ENCODE measurements at regions not wholly inside any gene's neighbourhood (a gene's known extent, or its start where the extent isn't known, plus 50 kb on each side); places are given as distances from the start of the nearest gene placed in this dataset.

DNA sequence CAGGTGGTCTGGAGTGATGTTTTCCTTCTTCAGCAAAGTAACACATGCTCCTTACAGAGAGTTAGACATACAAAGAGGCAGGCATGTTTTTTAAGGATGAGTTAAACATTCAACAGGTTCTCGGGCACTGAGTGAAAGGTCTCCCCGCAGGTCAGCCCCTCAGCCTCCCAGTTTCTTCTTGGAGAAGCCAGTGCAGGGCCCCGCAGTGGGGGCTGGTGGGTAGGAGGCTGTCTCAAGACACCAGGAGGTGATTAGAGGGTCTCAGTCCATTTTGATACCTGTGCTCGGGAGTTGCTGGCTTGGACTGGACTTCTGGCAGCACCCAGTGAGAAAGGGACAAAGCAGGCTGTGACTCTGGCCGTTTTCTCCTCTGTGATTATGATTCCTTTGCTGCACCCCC lies 78.6 kb upstream of the ZNF479 start:
- no peak overlapping the region for H3K9ac ChIP-seq (replicated peaks; ENCODE audit: extremely low read depth, insufficient read depth, low read length)
- dilution Hi-C loops (cut with MboI; ENCODE audit: extremely low pct_ligation_motif_present, low sequenced_read_pairs) (no loop called here), intact Hi-C loops (cut with micrococcal nuclease) (no loop called here)
- BruUV-seq (replicated peaks) = no TSS peak
- H3K9me3 ChIP-seq (replicated peaks; ENCODE audit: control insufficient read depth, insufficient read depth, low read length) = peaks cover 3% of the 10 kb centered on the region
- FAIRE-seq = no peak
- H3K27ac ChIP-seq (ENCODE audit: insufficient read depth, low read depth, low read length) = no peak overlapping the region
- H3K4me2 ChIP-seq (ENCODE audit: insufficient read depth, low read length) = no peak overlapping the region
- H3K4me1 ChIP-seq (ENCODE audit: control insufficient read depth, extremely low read depth, insufficient read depth, low read length) = no peaks in the 10 kb centered on the region
- H4K20me1 ChIP-seq (replicated peaks; ENCODE audit: control insufficient read depth, extremely low read depth, insufficient read depth, low read length) = no peaks in the 10 kb centered on the region
- H3K79me2 ChIP-seq (ENCODE audit: control insufficient read depth, insufficient read depth, low read length) = no peaks in the 10 kb centered on the region
- H2AFZ ChIP-seq (ENCODE audit: low read depth, low read length) = no peak overlapping the region
- H3K27me3 ChIP-seq (ENCODE audit: control insufficient read depth in 2 of 2, insufficient read depth in 2 of 2, low read length in 2 of 2) = no peaks in the 10 kb centered on the region
- H3K4me3 ChIP-seq (replicated peaks in 1 of 3; ENCODE audit: insufficient read depth in 1 of 3, low read depth in 1 of 3, low read length in 3 of 3) = no peak overlapping the region
- TF ChIP-seq JUN (IDR thresholded peaks at IDR 0.05; ENCODE audit: borderline replicate concordance, insufficient read depth, insufficient read length, low read depth) (no peak), POLR2AphosphoS5 (IDR thresholded peaks at IDR 0.05; ENCODE audit: insufficient read depth, low read depth, low read length) (no peak)
- DNase-seq (ENCODE audit: low read depth, low spot score) = no peak
- CTCF ChIA-PET = no interaction called here
- no peaks in the 10 kb centered on the region for H3K9me1 ChIP-seq (replicated peaks; ENCODE audit: control insufficient read depth, extremely low read depth, insufficient read depth, low read length)
- POLR2A ChIA-PET = no interaction called here
- H3K36me3 ChIP-seq (ENCODE audit: control insufficient read depth in 2 of 2, extremely low read depth in 1 of 2, insufficient read depth in 2 of 2, low read length in 2 of 2) = no peaks in the 10 kb centered on the region

- no peaks in the 10 kb centered on the region for H3K9me1 ChIP-seq (replicated peaks; ENCODE audit: control insufficient read depth, extremely low read depth, insufficient read depth, low read length)
- H3K79me2 ChIP-seq (ENCODE audit: control insufficient read depth, insufficient read depth, low read length) = no peaks in the 10 kb centered on the region
- intact Hi-C loops (cut with micrococcal nuclease) (no loop called here), dilution Hi-C loops (cut with MboI; ENCODE audit: extremely low pct_ligation_motif_present, low sequenced_read_pairs) (no loop called here)
- CTCF ChIA-PET = no interaction called here
- H3K27me3 ChIP-seq (ENCODE audit: control insufficient read depth in 2 of 2, insufficient read depth in 2 of 2, low read length in 2 of 2) = no peaks in the 10 kb centered on the region
- no peak overlapping the region for H2AFZ ChIP-seq (ENCODE audit: low read depth, low read length)
- FAIRE-seq (no peak), DNase-seq (ENCODE audit: low read depth, low spot score) (no peak)
- POLR2A ChIA-PET = no interaction called here
- no peak overlapping the region for H3K4me2 ChIP-seq (ENCODE audit: insufficient read depth, low read length)
- H3K36me3 ChIP-seq (ENCODE audit: control insufficient read depth in 2 of 2, extremely low read depth in 1 of 2, insufficient read depth in 2 of 2, low read length in 2 of 2) = no peaks in the 10 kb centered on the region
- H3K27ac ChIP-seq (ENCODE audit: insufficient read depth, low read depth, low read length) = no peak overlapping the region
- no peaks in the 10 kb centered on the region for H3K4me1 ChIP-seq (ENCODE audit: control insufficient read depth, extremely low read depth, insufficient read depth, low read length)
- no peak for TF ChIP-seq GATA2 (IDR thresholded peaks at IDR 0.05; ENCODE audit: insufficient read depth, insufficient read length, low read depth, low read length)
- TF ChIP-seq, protein P1, sequence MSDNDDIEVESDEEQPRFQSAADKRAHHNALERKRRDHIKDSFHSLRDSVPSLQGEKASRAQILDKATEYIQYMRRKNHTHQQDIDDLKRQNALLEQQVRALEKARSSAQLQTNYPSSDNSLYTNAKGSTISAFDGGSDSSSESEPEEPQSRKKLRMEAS (IDR thresholded peaks at IDR 0.05; ENCODE audit: insufficient read depth, insufficient read length) = no peak
- no peak for TF ChIP-seq POLR2AphosphoS5 (IDR thresholded peaks at IDR 0.05; ENCODE audit: insufficient read depth, low read depth, low read length)
- TF ChIP-seq, protein P2, sequence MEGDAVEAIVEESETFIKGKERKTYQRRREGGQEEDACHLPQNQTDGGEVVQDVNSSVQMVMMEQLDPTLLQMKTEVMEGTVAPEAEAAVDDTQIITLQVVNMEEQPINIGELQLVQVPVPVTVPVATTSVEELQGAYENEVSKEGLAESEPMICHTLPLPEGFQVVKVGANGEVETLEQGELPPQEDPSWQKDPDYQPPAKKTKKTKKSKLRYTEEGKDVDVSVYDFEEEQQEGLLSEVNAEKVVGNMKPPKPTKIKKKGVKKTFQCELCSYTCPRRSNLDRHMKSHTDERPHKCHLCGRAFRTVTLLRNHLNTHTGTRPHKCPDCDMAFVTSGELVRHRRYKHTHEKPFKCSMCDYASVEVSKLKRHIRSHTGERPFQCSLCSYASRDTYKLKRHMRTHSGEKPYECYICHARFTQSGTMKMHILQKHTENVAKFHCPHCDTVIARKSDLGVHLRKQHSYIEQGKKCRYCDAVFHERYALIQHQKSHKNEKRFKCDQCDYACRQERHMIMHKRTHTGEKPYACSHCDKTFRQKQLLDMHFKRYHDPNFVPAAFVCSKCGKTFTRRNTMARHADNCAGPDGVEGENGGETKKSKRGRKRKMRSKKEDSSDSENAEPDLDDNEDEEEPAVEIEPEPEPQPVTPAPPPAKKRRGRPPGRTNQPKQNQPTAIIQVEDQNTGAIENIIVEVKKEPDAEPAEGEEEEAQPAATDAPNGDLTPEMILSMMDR (IDR thresholded peaks at IDR 0.05; ENCODE audit: extremely low read depth in 1 of 2, insufficient read depth in 1 of 2, low read depth in 1 of 2, low read length in 2 of 2) = no peak
- no peak for TF ChIP-seq POLR2A (IDR thresholded peaks at IDR 0.05; ENCODE audit: low read depth, low read length)
- no peak for TF ChIP-seq MYC (IDR thresholded peaks at IDR 0.05; ENCODE audit: low read depth, low read length)
- TF ChIP-seq FOS (IDR thresholded peaks at IDR 0.05; ENCODE audit: borderline replicate concordance, insufficient read depth, low read length) = no peak
- no TSS peak for BruUV-seq (replicated peaks)
- H3K9me3 ChIP-seq (replicated peaks; ENCODE audit: control insufficient read depth, insufficient read depth, low read length) = peaks cover 3% of the 10 kb centered on the region
- H4K20me1 ChIP-seq (replicated peaks; ENCODE audit: control insufficient read depth, extremely low read depth, insufficient read depth, low read length) = no peaks in the 10 kb centered on the region
- H3K9ac ChIP-seq (replicated peaks; ENCODE audit: extremely low read depth, insufficient read depth, low read length) = no peak overlapping the region
- H3K4me3 ChIP-seq (replicated peaks in 1 of 3; ENCODE audit: insufficient read depth in 1 of 3, low read depth in 1 of 3, low read length in 3 of 3) = no peak overlapping the region
Observed at GRCh38 chr7:57211428-57212100, 79.3 kb upstream of the ZNF479 start.

All from endothelial cell of umbilical vein (primary cell).